ENCODE measurements at regions not wholly inside any gene's neighbourhood (a gene's known extent, or its start where the extent isn't known, plus 50 kb on each side); places are given as distances from the start of the nearest gene placed in this dataset.

- Mint-ChIP-seq H3K36me3 (no peaks in the 10 kb centered on the region), H3K27me3 (no peaks in the 10 kb centered on the region), H3K4me3 (no peak overlapping the region), H3K9me3 (peaks cover 0 to 17% (median 7%) of the 10 kb centered on the region in 8 donors), H3K4me1 (no peaks in the 10 kb centered on the region), H3K27ac (no peak overlapping the region)
- Histone ChIP-seq H3K4me1 (ENCODE audit: insufficient read depth, low read length) (no peaks in the 10 kb centered on the region), H3K27ac (ENCODE audit: low read depth, low read length) (no peak overlapping the region), H3K9me3 (ENCODE audit: control insufficient read depth in 1 of 2, low read length in 2 of 2) (peaks cover 0 to 3% of the 10 kb centered on the region in 2 donors), H3K36me3 (ENCODE audit: insufficient read depth, low read length) (no peaks in the 10 kb centered on the region), H3K4me3 (ENCODE audit: low read length in 2 of 2) (no peak overlapping the region), H3K27me3 (ENCODE audit: insufficient read depth, low read length) (no peaks in the 10 kb centered on the region)
- intact Hi-C loops (cut with micrococcal nuclease), result no loop called here
- CTCF ChIA-PET (ENCODE audit: partially characterized antibody), result no interaction called here
- POLR2A ChIA-PET (ENCODE audit: partially characterized antibody), result no interaction called here
- DNase-seq, result no peak
These were observed 311.5 kb downstream of the CBLN2 start for GRCh38 chr18:72232644-72233043.

- Histone ChIP-seq H3K27me3 (ENCODE audit: insufficient read depth, low read length) (no peaks in the 10 kb centered on the region), H3K9me3 (ENCODE audit: control insufficient read depth in 1 of 2, low read length in 2 of 2) (peaks cover 3 to 5% of the 10 kb centered on the region in 2 donors), H3K4me3 (ENCODE audit: low read length in 2 of 2) (no peak overlapping the region), H3K36me3 (ENCODE audit: insufficient read depth, low read length) (no peaks in the 10 kb centered on the region), H3K4me1 (ENCODE audit: insufficient read depth, low read length) (no peaks in the 10 kb centered on the region), H3K27ac (ENCODE audit: low read depth, low read length) (no peak overlapping the region)
- no peak for DNase-seq
- ChIA-PET POLR2A (ENCODE audit: partially characterized antibody) (no interaction called here), CTCF (ENCODE audit: partially characterized antibody) (no interaction called here)
- Mint-ChIP-seq H3K36me3 (no peaks in the 10 kb centered on the region), H3K27ac (no peak overlapping the region), H3K4me3 (no peak overlapping the region), H3K9me3 (peaks cover 0 to 17% (median 1%) of the 10 kb centered on the region in 8 donors), H3K27me3 (no peaks in the 10 kb centered on the region), H3K4me1 (no peaks in the 10 kb centered on the region)
- intact Hi-C loops (cut with micrococcal nuclease), result no loop called here
These were observed 318.2 kb downstream of the CBLN2 start for GRCh38 chr18:72225958-72226357.

GRCh38 chr18:72223733-72224132, 320.4 kb downstream of the CBLN2 start:
- DNase-seq, result no peak
- Mint-ChIP-seq H3K27me3 (no peaks in the 10 kb centered on the region), H3K4me1 (no peaks in the 10 kb centered on the region), H3K9me3 (peaks cover 0 to 18% (median 3%) of the 10 kb centered on the region in 8 donors), H3K36me3 (no peaks in the 10 kb centered on the region), H3K27ac (no peak overlapping the region), H3K4me3 (no peak overlapping the region)
- Histone ChIP-seq H3K9me3 (ENCODE audit: control insufficient read depth in 1 of 2, low read length in 2 of 2) (peaks cover 0 to 5% of the 10 kb centered on the region in 2 donors), H3K27me3 (ENCODE audit: insufficient read depth, low read length) (no peaks in the 10 kb centered on the region), H3K36me3 (ENCODE audit: insufficient read depth, low read length) (no peaks in the 10 kb centered on the region), H3K27ac (ENCODE audit: low read depth, low read length) (no peak overlapping the region), H3K4me3 (ENCODE audit: low read length in 2 of 2) (no peak overlapping the region), H3K4me1 (ENCODE audit: insufficient read depth, low read length) (no peaks in the 10 kb centered on the region)
- intact Hi-C loops (cut with micrococcal nuclease), result no loop called here
- ChIA-PET CTCF (ENCODE audit: partially characterized antibody) (no interaction called here), POLR2A (ENCODE audit: partially characterized antibody) (no interaction called here)

- no peaks in the 10 kb centered on the region for H3K27me3 Mint-ChIP-seq
- no peaks in the 10 kb centered on the region for H3K4me1 Mint-ChIP-seq
- no peak overlapping the region for H3K4me3 ChIP-seq (ENCODE audit: low read length in 2 of 2)
- peak in 1 of 5 donors; percentile 17 for DNase-seq
- no peaks in the 10 kb centered on the region for H3K36me3 Mint-ChIP-seq
- no peak overlapping the region for H3K4me3 Mint-ChIP-seq
- no peak overlapping the region for H3K27ac Mint-ChIP-seq
- H3K9me3 ChIP-seq (ENCODE audit: control insufficient read depth in 1 of 2, low read length in 2 of 2), result no peaks in the 10 kb centered on the region
- intact Hi-C loops (cut with micrococcal nuclease), result no loop called here
- no peaks in the 10 kb centered on the region for H3K36me3 ChIP-seq (ENCODE audit: insufficient read depth, low read length)
- H3K4me1 ChIP-seq (ENCODE audit: insufficient read depth, low read length), result no peaks in the 10 kb centered on the region
- H3K27me3 ChIP-seq (ENCODE audit: insufficient read depth, low read length), result no peaks in the 10 kb centered on the region
- H3K27ac ChIP-seq (ENCODE audit: low read depth, low read length), result no peak overlapping the region
- peaks cover 0 to 16% (median 5%) of the 10 kb centered on the region in 8 donors for H3K9me3 Mint-ChIP-seq
- ChIA-PET POLR2A (ENCODE audit: partially characterized antibody) (no interaction called here), CTCF (ENCODE audit: partially characterized antibody) (no interaction called here)
These were observed 335.0 kb downstream of the CBLN2 start for GRCh38 chr18:72208920-72209676.

GRCh38 chr18:72207280-72207679, 336.9 kb downstream of the CBLN2 start:
- no peaks in the 10 kb centered on the region for H3K36me3 Mint-ChIP-seq
- Histone ChIP-seq H3K4me3 (ENCODE audit: low read length in 2 of 2) (no peak overlapping the region), H3K36me3 (ENCODE audit: insufficient read depth, low read length) (no peaks in the 10 kb centered on the region), H3K27ac (ENCODE audit: low read depth, low read length) (no peak overlapping the region), H3K9me3 (ENCODE audit: control insufficient read depth in 1 of 2, low read length in 2 of 2) (no peaks in the 10 kb centered on the region), H3K4me1 (ENCODE audit: insufficient read depth, low read length) (no peaks in the 10 kb centered on the region), H3K27me3 (ENCODE audit: insufficient read depth, low read length) (no peaks in the 10 kb centered on the region)
- peaks cover 0 to 14% (median 4%) of the 10 kb centered on the region in 8 donors for H3K9me3 Mint-ChIP-seq
- H3K27me3 Mint-ChIP-seq, result no peaks in the 10 kb centered on the region
- no peak overlapping the region for H3K27ac Mint-ChIP-seq
- ChIA-PET POLR2A (ENCODE audit: partially characterized antibody) (no interaction called here), CTCF (ENCODE audit: partially characterized antibody) (no interaction called here)
- no peak overlapping the region for H3K4me3 Mint-ChIP-seq
- intact Hi-C loops (cut with micrococcal nuclease), result no loop called here
- H3K4me1 Mint-ChIP-seq, result no peaks in the 10 kb centered on the region
- DNase-seq, result no peak

GRCh38 chr18:72206814-72207213, 337.3 kb downstream of the CBLN2 start:
- H3K36me3 Mint-ChIP-seq, result no peaks in the 10 kb centered on the region
- DNase-seq, result no peak
- Histone ChIP-seq H3K4me3 (ENCODE audit: low read length in 2 of 2) (no peak overlapping the region), H3K36me3 (ENCODE audit: insufficient read depth, low read length) (no peaks in the 10 kb centered on the region), H3K9me3 (ENCODE audit: control insufficient read depth in 1 of 2, low read length in 2 of 2) (no peaks in the 10 kb centered on the region), H3K27ac (ENCODE audit: low read depth, low read length) (no peak overlapping the region), H3K27me3 (ENCODE audit: insufficient read depth, low read length) (no peaks in the 10 kb centered on the region), H3K4me1 (ENCODE audit: insufficient read depth, low read length) (no peaks in the 10 kb centered on the region)
- no peaks in the 10 kb centered on the region for H3K4me1 Mint-ChIP-seq
- H3K27ac Mint-ChIP-seq, result no peak overlapping the region
- no peaks in the 10 kb centered on the region for H3K27me3 Mint-ChIP-seq
- CTCF ChIA-PET (ENCODE audit: partially characterized antibody), result no interaction called here
- no peak overlapping the region for H3K4me3 Mint-ChIP-seq
- intact Hi-C loops (cut with micrococcal nuclease), result no loop called here
- H3K9me3 Mint-ChIP-seq, result peaks cover 0 to 13% (median 4%) of the 10 kb centered on the region in 8 donors
- POLR2A ChIA-PET (ENCODE audit: partially characterized antibody), result no interaction called here

GRCh38 chr18:72201032-72201431, 343.1 kb downstream of the CBLN2 start:
- ChIA-PET POLR2A (ENCODE audit: partially characterized antibody) (no interaction called here), CTCF (ENCODE audit: partially characterized antibody) (no interaction called here)
- no peaks in the 10 kb centered on the region for H3K27me3 Mint-ChIP-seq
- H3K4me1 Mint-ChIP-seq, result no peaks in the 10 kb centered on the region
- Histone ChIP-seq H3K36me3 (ENCODE audit: insufficient read depth, low read length) (no peaks in the 10 kb centered on the region), H3K4me3 (ENCODE audit: low read length in 2 of 2) (no peak overlapping the region), H3K27me3 (ENCODE audit: insufficient read depth, low read length) (no peaks in the 10 kb centered on the region), H3K4me1 (ENCODE audit: insufficient read depth, low read length) (no peaks in the 10 kb centered on the region), H3K9me3 (ENCODE audit: control insufficient read depth in 1 of 2, low read length in 2 of 2) (no peaks in the 10 kb centered on the region), H3K27ac (ENCODE audit: low read depth, low read length) (no peak overlapping the region)
- no peak overlapping the region for H3K27ac Mint-ChIP-seq
- intact Hi-C loops (cut with micrococcal nuclease), result no loop called here
- peaks cover 0 to 13% (median 6%) of the 10 kb centered on the region in 8 donors for H3K9me3 Mint-ChIP-seq
- no peaks in the 10 kb centered on the region for H3K36me3 Mint-ChIP-seq
- no peak for DNase-seq
- H3K4me3 Mint-ChIP-seq, result peak overlapping the region in 1 of 8 donors; percentile 15
